Kidney glomerular epithelial cell (primary cell): ENCODE measurements at regions not wholly inside any gene's neighbourhood (a gene's known extent, or its start where the extent isn't known, plus 50 kb on each side); places are given as distances from the start of the nearest gene placed in this dataset.

Experiments
- DNase-seq: peaks from one replicate; lab custom pipeline; 2025; lab: John Stamatoyannopoulos, UW

DNA sequence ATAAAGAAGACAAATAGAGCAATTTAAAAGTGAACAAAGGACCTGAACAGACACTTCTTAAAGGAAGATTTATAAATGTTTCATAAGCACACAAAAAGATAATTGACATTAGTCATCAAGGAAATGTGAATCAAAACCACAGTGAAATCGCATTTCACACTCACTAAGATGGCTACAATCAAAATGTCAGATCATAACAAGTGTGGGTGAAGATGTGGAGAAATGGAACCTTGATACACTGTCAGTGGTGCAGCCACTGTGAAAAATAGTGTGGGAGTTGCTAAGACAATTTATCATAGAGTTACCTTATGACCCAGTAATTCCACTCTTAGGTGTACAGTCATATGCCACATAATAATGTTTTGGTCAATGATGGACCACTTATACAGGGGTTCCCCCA, 54.5 kb upstream of the HTR4 start:
- DNase-seq, result no peak

GRCh38 chr5:148711961-148712360, 57.6 kb upstream of the HTR4 start:
- no peak for DNase-seq

- DNase-seq, result no peak
Observed at GRCh38 chr5:148713735-148714508, 59.6 kb upstream of the HTR4 start.

DNA sequence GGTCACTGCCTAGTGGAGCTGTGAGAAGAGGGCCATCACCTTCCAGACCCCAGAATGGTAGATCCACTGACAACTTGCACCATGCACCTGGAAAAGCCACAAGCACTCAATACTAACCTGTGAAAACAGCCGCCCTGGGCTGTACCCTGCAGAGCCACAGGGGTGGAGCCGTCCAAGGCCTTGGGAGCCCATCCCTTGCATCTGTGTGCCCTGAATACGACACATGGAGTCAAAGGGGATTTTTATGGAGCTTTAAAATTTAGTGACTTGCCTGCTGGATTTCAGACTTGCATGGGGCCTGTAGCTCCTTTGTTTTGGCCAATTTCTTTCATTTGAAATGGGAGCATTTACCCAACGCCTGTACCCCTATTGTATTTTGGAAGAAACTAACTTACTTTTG, 62.4 kb upstream of the HTR4 start:
- no peak for DNase-seq

- DNase-seq, result no peak
Observed at GRCh38 chr5:148717668-148718067, 63.3 kb upstream of the HTR4 start.

DNA sequence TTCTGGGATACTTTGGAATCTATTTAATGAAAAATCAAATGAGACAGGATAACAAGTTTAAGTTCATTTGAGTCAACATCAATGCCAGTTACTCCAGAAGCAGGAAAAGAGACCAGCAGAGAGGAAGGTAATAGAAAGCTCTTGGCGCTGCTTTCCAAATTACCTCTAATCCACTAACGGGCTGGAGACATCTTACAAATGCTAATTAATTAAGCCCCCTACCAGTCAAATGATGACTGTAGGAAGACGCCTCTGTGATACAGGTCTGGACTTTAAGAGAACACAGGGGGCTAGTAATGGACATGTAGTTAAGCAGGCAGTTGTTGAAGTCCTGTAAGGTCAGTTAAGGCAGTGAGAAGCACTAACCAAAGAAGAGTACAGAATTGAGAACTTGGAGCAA, 65.3 kb upstream of the HTR4 start:
- no peak for DNase-seq

DNA sequence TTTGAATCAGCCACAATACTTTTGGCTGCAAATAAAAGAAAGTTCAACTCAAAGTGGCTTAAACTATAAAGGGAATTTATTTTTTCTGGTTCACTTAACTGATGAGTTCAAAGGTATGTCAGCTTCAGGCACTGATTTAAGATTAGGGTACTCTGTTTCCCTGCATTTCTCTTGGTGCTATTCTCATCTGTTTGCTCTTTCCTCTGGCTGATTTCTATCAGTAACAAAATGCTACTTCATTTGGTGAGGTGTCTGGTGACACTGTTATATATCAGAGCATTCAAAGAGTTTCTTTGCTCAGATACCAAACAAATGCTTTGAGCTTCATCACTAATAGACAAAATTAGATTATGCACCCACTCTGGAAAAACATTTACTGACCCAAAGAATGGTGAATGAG, 65.9 kb upstream of the HTR4 start:
- DNase-seq, result no peak

GRCh38 chr5:148723143-148723542, 68.8 kb upstream of the HTR4 start:
- DNase-seq, result no peak

DNA sequence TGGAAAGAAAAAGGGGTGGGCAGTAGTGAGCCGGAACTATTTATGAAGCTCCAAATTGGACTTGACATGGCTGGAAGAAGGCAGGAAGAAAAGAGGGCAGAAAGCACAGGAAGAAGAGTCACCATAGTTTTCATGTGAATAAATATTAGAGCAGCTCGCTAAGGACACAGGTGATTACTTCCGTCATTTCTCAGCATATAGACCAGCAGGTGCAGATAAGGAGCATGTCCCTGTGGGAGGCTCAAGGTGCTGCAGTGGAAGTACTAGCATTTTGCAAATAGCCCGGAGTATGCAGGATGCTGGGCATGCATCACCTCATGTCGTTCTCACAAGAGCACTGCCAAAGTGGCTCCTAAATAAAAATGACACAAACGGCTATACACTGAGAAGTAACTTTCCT, 71.3 kb upstream of the HTR4 start:
- no peak for DNase-seq

- no peak for DNase-seq
Observed at GRCh38 chr5:148729182-148729581, 74.9 kb upstream of the HTR4 start.

GRCh38 chr5:148730270-148730669, 75.9 kb upstream of the HTR4 start:
- peak; percentile 50 for DNase-seq

DNA sequence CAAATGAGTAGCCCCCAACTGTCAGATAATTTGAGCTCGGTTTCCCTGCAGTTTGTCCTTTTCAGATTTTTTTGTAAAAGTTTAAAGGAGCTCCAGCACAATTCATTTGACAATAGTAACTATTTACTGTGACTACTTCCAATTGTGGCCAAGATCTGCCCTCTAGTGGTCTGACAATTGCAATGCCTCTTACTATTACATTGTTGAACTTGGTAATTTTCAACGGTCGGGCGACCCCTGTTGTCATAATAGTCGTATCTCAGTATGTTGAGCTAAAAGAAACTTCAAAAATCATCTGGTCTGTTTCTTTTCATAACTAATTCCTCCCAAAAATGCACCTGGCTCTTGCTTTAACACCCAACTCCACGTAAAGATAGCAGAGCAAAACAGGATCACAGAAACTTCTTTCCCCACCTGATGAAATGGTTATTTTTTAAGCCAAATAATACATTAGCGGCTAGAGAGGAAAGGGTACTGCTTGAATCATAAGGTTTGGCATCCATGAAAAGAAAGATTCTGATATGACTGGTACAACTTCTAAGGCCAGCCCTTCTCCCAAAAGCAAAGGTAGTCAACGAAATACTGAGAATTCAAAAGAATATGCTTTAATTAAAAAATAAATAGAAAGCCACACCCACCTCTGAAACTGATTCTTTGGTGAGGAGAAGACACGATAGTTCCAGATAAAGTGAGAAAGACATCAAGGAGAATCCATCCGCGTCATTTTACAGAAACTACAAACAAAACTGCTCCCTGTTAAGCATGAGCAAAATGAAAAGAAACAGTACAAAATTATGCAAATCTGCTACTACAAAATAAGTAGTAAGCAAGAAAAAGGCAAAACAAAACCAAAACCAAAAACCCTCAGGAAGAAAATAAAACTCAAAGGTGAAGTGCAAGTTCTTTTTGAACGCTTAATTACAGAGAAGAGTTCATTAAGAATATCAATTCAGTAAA, 76.9 kb upstream of the HTR4 start:
- peak; percentile 92 for DNase-seq

DNA sequence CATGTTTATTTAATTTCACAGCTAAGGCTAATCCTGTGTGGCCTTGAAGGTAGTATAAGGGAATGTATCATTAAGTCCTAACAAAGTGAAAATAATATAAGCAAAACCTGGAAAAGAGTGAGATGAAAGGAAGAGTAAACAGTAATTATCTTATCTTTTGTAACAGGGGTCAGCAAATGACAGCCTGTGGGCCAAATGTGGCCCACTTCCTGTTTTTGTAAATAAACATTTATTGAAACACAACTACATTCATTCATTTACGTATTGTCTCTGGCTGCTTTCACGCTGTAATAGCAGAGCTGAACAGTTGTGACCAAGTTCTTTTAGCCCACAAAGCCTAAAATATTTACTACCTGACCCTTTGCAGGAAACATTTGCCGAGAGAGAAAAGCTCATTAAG, 78.4 kb upstream of the HTR4 start:
- no peak for DNase-seq

DNA sequence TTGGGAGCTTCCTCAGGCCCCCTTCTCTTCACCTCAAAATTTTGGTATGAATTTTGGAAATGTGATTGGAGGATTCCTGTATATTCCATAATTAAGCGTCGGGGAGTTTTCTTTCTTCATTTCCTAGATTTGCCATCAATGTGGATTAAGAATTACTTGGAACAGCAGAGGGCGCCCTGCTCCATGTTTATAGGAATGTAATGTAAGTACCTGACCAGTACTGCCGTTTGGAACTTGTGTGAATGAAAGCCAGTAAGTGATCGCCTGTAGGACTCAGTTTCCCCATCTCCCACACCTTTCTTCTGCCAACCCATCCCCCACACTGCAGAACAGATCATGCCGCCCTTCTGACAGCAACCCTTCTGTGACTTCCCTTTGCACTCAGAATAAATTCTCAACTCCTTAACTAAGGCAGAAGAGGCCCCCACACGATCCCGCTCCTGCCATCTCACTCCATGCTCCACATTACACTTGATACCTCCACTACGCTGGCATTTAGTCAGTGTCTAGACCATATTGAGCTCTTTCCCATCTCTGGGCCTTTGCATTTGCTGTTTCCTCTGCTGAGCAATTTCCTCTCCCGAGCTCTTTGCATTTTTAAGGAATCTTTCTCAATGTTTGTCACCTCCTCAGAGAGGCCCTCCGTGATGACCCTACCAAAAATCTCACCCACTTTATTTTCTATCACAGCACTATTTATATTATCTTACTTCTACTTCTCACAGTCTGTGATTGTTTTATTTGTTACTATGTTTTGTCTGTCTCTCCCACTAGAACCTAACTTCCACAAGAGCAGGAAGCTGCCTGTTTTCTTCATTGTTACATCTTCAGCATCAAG, 79.5 kb upstream of the HTR4 start:
- DNase-seq, result peak; percentile 61

GRCh38 chr5:148734518-148734917, 80.2 kb upstream of the HTR4 start:
- no peak for DNase-seq

DNA sequence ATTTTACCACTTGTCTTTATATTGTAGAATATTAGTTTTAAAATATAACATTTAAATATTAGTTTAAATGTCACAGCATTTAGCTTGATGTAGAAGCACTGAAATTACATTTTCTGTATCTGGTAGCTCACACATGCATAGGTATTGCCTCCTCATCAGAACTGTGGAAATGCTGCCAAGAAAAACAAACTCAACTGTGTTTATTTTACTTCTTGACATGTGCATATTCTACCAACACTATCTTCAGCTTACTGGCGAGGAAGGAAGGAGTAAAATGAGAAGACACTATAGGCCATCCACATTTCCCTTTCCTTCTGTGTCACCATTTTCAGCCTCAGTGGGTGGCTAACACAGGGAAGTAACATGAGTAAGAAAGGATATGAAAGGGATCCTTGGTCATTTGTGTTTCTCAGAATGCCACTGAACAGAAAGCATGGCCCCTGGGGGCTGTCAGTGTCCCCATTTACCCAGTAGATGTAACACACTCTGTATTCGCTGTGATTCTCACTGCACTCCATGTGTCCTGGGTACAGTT, 81.0 kb upstream of the HTR4 start:
- DNase-seq, result no peak

DNA sequence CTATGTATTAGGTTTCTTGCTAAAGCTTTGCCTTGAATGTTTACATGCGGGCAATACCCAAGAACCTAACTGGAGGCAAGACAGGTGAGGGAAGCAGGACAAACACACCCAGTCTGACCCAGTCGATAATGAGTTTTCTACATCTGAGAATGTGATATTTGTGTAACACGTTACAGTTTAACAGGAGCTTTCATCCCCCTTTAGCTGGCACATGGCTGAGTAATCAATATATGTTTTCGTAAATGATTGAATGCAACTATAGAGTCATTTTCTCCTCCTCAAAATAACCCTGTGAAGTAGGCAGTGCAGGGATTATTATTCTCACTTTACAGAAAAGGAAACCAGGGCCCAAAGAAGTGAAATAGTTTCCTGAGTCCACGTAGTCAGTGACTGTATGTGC, 84.7 kb upstream of the HTR4 start:
- DNase-seq, result no peak

GRCh38 chr5:148739524-148739923, 85.2 kb upstream of the HTR4 start:
- DNase-seq, result no peak

GRCh38 chr5:148740079-148740858, 85.9 kb upstream of the HTR4 start:
- DNase-seq, result no peak

- DNase-seq, result peak; percentile 81
Observed at GRCh38 chr5:148740966-148741742, 85.3 kb upstream of the ADRB2 start.
